ENCODE measurements at regions not wholly inside any gene's neighbourhood (a gene's known extent, or its start where the extent isn't known, plus 50 kb on each side); places are given as distances from the start of the nearest gene placed in this dataset.

GRCh38 chr7:84495128-84495527 is 300.5 kb upstream of the SEMA3A start:
- intact Hi-C loops (cut with micrococcal nuclease; ENCODE audit: unreplicated experiment) = no loop called here
- SMC1A ChIA-PET (ENCODE audit: uncharacterized antibody, unreplicated experiment) = interaction anchor here (1.2 kb wide), 1 partner anchor 15 kb away, joined by 3 read pairs; no protein-coding TSS in a partner anchor
- no peak overlapping the region for H3K4me3 ChIP-seq
- no peak for TF ChIP-seq KDM1A (IDR thresholded peaks at IDR 0.05; ENCODE audit: borderline replicate concordance)
- no peak for TF ChIP-seq ESRRA (IDR thresholded peaks at IDR 0.05; ENCODE audit: low read length)
- no peak for TF ChIP-seq RUNX3 (IDR thresholded peaks at IDR 0.05; ENCODE audit: low read length)
- TF ChIP-seq, protein P1, sequence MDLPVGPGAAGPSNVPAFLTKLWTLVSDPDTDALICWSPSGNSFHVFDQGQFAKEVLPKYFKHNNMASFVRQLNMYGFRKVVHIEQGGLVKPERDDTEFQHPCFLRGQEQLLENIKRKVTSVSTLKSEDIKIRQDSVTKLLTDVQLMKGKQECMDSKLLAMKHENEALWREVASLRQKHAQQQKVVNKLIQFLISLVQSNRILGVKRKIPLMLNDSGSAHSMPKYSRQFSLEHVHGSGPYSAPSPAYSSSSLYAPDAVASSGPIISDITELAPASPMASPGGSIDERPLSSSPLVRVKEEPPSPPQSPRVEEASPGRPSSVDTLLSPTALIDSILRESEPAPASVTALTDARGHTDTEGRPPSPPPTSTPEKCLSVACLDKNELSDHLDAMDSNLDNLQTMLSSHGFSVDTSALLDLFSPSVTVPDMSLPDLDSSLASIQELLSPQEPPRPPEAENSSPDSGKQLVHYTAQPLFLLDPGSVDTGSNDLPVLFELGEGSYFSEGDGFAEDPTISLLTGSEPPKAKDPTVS (IDR thresholded peaks at IDR 0.05; ENCODE audit: low read depth, low read length) = no peak
- no peak for TF ChIP-seq HDAC6 (IDR thresholded peaks at IDR 0.05; ENCODE audit: unreplicated experiment)
- TF ChIP-seq, protein P2, sequence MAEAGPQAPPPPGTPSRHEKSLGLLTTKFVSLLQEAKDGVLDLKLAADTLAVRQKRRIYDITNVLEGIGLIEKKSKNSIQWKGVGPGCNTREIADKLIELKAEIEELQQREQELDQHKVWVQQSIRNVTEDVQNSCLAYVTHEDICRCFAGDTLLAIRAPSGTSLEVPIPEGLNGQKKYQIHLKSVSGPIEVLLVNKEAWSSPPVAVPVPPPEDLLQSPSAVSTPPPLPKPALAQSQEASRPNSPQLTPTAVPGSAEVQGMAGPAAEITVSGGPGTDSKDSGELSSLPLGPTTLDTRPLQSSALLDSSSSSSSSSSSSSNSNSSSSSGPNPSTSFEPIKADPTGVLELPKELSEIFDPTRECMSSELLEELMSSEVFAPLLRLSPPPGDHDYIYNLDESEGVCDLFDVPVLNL (IDR thresholded peaks at IDR 0.05; ENCODE audit: low read depth, low read length) = no peak
- TF ChIP-seq, protein P3, sequence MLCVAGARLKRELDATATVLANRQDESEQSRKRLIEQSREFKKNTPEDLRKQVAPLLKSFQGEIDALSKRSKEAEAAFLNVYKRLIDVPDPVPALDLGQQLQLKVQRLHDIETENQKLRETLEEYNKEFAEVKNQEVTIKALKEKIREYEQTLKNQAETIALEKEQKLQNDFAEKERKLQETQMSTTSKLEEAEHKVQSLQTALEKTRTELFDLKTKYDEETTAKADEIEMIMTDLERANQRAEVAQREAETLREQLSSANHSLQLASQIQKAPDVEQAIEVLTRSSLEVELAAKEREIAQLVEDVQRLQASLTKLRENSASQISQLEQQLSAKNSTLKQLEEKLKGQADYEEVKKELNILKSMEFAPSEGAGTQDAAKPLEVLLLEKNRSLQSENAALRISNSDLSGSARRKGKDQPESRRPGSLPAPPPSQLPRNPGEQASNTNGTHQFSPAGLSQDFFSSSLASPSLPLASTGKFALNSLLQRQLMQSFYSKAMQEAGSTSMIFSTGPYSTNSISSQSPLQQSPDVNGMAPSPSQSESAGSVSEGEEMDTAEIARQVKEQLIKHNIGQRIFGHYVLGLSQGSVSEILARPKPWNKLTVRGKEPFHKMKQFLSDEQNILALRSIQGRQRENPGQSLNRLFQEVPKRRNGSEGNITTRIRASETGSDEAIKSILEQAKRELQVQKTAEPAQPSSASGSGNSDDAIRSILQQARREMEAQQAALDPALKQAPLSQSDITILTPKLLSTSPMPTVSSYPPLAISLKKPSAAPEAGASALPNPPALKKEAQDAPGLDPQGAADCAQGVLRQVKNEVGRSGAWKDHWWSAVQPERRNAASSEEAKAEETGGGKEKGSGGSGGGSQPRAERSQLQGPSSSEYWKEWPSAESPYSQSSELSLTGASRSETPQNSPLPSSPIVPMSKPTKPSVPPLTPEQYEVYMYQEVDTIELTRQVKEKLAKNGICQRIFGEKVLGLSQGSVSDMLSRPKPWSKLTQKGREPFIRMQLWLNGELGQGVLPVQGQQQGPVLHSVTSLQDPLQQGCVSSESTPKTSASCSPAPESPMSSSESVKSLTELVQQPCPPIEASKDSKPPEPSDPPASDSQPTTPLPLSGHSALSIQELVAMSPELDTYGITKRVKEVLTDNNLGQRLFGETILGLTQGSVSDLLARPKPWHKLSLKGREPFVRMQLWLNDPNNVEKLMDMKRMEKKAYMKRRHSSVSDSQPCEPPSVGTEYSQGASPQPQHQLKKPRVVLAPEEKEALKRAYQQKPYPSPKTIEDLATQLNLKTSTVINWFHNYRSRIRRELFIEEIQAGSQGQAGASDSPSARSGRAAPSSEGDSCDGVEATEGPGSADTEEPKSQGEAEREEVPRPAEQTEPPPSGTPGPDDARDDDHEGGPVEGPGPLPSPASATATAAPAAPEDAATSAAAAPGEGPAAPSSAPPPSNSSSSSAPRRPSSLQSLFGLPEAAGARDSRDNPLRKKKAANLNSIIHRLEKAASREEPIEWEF (IDR thresholded peaks at IDR 0.05; ENCODE audit: insufficient replicate concordance, low read depth, low read length) = no peak
- TF ChIP-seq TCF12 (IDR thresholded peaks at IDR 0.05; ENCODE audit: low read depth, low read length) = no peak
- TF ChIP-seq BCL11A (IDR thresholded peaks at IDR 0.05; ENCODE audit: low read depth, low read length) = no peak
- no peak for TF ChIP-seq ZZZ3 (IDR thresholded peaks at IDR 0.05; ENCODE audit: control insufficient read depth, insufficient read length, low read depth)
- no peak for TF ChIP-seq CEBPB (IDR thresholded peaks at IDR 0.05; ENCODE audit: borderline replicate concordance in 1 of 2, low read depth in 2 of 2, low read length in 2 of 2)
- no peak for TF ChIP-seq SMARCA5 (IDR thresholded peaks at IDR 0.05)
- no peak for TF ChIP-seq RAD51 (IDR thresholded peaks at IDR 0.05)
- TF ChIP-seq NFIC (IDR thresholded peaks at IDR 0.05; ENCODE audit: low read depth, low read length) = no peak
- TF ChIP-seq, protein P4, sequence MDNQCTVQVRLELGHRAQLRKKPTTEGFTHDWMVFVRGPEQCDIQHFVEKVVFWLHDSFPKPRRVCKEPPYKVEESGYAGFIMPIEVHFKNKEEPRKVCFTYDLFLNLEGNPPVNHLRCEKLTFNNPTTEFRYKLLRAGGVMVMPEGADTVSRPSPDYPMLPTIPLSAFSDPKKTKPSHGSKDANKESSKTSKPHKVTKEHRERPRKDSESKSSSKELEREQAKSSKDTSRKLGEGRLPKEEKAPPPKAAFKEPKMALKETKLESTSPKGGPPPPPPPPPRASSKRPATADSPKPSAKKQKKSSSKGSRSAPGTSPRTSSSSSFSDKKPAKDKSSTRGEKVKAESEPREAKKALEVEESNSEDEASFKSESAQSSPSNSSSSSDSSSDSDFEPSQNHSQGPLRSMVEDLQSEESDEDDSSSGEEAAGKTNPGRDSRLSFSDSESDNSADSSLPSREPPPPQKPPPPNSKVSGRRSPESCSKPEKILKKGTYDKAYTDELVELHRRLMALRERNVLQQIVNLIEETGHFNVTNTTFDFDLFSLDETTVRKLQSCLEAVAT (IDR thresholded peaks at IDR 0.05) = no peak
- no peak for TF ChIP-seq NR2F1 (conservative IDR thresholded peaks at IDR 0.05)
- TF ChIP-seq CBFB (IDR thresholded peaks at IDR 0.05; ENCODE audit: low read depth) = no peak
- no peak for TF ChIP-seq GABPA (IDR thresholded peaks at IDR 0.05; ENCODE audit: low read depth)
- no peak for TF ChIP-seq ZSCAN29 (IDR thresholded peaks at IDR 0.05)
- ATAC-seq (no peak), FAIRE-seq (no peak), DNase-seq (ENCODE audit: low read depth, low spot score) (no peak)
- H3K79me2 ChIP-seq (ENCODE audit: control insufficient read depth, insufficient read depth, low read length) = no peaks in the 10 kb centered on the region
- H3K4me2 ChIP-seq (ENCODE audit: control insufficient read depth, insufficient read depth) = no peak overlapping the region
- H3K36me3 ChIP-seq (ENCODE audit: control insufficient read depth in 2 of 2, insufficient read depth in 2 of 2, low read length in 1 of 2) = no peaks in the 10 kb centered on the region
- H4K20me1 ChIP-seq (ENCODE audit: control insufficient read depth, insufficient read depth) = no peaks in the 10 kb centered on the region
- POLR2A ChIA-PET = no interaction called here
- no peak overlapping the region for H2AFZ ChIP-seq (ENCODE audit: control insufficient read depth, low read depth, low read length)
- in situ Hi-C loops (cut with MboI) = no loop called here
- RAD21 ChIA-PET (ENCODE audit: unreplicated experiment) = no interaction called here
- no peaks in the 10 kb centered on the region for H3K27me3 ChIP-seq (replicated peaks in 1 of 2; ENCODE audit: control insufficient read depth in 2 of 2, insufficient read depth in 2 of 2, low read length in 1 of 2)
- H3K4me1 ChIP-seq (ENCODE audit: control insufficient read depth, insufficient read depth, low read length) = no peaks in the 10 kb centered on the region
- H3K9me3 ChIP-seq (replicated peaks; ENCODE audit: control insufficient read depth, insufficient read depth, low read length) = no peaks in the 10 kb centered on the region
- no peak overlapping the region for H3K27ac ChIP-seq (ENCODE audit: control insufficient read depth, insufficient read depth)
- no peak overlapping the region for H3K9ac ChIP-seq (ENCODE audit: control insufficient read depth, insufficient read depth, low read length)
- BruUV-seq (replicated peaks) = no TSS peak
- CTCF ChIA-PET = no interaction called here

Data from GM12878 (cell line).